ENCODE measurements at regions not wholly inside any gene's neighbourhood (a gene's known extent, or its start where the extent isn't known, plus 50 kb on each side); places are given as distances from the start of the nearest gene placed in this dataset.

DNA sequence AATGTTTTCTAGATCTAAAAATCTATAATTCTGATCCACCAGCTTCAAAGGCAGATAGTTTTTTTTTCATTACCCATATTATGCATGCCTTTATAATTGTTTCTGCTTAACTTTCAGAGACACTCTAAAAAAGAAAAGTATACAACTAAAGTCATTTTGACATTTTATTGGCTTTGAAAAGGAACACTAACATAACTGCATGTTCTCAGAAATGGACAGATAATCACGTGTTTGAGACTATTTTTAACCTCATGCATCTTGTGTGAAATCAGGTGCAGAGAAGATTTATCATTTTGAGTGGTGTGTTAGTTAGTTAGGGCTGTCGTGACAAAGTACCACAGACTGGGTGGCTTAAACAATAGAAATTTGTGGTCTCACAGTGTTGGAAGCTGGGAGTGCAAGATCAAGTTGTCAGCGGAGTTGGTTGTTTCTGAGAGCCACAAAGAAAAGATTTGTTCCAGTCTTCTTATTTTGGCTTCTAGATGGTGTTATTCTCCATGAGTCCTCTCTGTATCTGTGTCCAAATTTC is 841.4 kb upstream of the LRATD1 start:
- Histone ChIP-seq H2BK5ac (ENCODE audit: insufficient read length, low read length) (no peak overlapping the region), H2AK5ac (ENCODE audit: insufficient read length, low read length) (no peak overlapping the region), H3K27me3 (ENCODE audit: insufficient read depth, low read length) (no peaks in the 10 kb centered on the region), H3K23me2 (ENCODE audit: insufficient read length, low read depth, low read length, poor library complexity, severe bottlenecking) (no peaks in the 10 kb centered on the region), H4K20me1 (ENCODE audit: control insufficient read depth, insufficient read depth, insufficient read length) (no peaks in the 10 kb centered on the region), H3K79me1 (ENCODE audit: insufficient read depth, low read depth, low read length, poor library complexity, severe bottlenecking) (no peaks in the 10 kb centered on the region), H3K4me1 (ENCODE audit: insufficient read depth, low read length) (no peaks in the 10 kb centered on the region), H3K9ac (ENCODE audit: extremely low read depth, insufficient read length, low read length) (no peak overlapping the region), H4K91ac (ENCODE audit: insufficient read length, low read depth, low read length) (no peak overlapping the region), H3T11ph (ENCODE audit: low read length) (no peak overlapping the region), H3K4me2 (ENCODE audit: insufficient read depth, insufficient read length, low read length) (no peak overlapping the region), H3K79me2 (ENCODE audit: insufficient read depth, low read length) (no peaks in the 10 kb centered on the region), H2BK15ac (ENCODE audit: low read depth, low read length) (no peak overlapping the region), H3K14ac (ENCODE audit: insufficient read depth, low read length) (no peak overlapping the region), H3K18ac (ENCODE audit: insufficient read length, low read depth, low read length) (no peak overlapping the region), H2AFZ (ENCODE audit: low read length) (no peak overlapping the region), H4K5ac (ENCODE audit: insufficient read length, low read depth, low read length) (no peak overlapping the region), H3K27ac (ENCODE audit: insufficient read length, low read depth, low read length) (no peak overlapping the region), H2BK12ac (ENCODE audit: insufficient read length, low read depth, low read length) (no peak overlapping the region), H2BK20ac (ENCODE audit: low read depth, low read length, poor library complexity, severe bottlenecking) (no peak overlapping the region), H4K8ac (replicated peaks; ENCODE audit: insufficient read length, low read depth, low read length) (no peak overlapping the region), H2BK120ac (ENCODE audit: low read depth, low read length, poor library complexity, severe bottlenecking) (no peak overlapping the region), H3K9me3 (ENCODE audit: control insufficient read depth, low read depth, low read length) (no peaks in the 10 kb centered on the region), H3K23ac (ENCODE audit: insufficient read length, low read depth, low read length) (no peak overlapping the region), H3K56ac (ENCODE audit: insufficient read length, low read depth, low read length) (no peak overlapping the region), H3K4ac (ENCODE audit: low read depth, low read length) (no peak overlapping the region)
- H3K27ac Mint-ChIP-seq, result no peak overlapping the region
- no peaks in the 10 kb centered on the region for H3K4me1 Mint-ChIP-seq
- no peaks in the 10 kb centered on the region for H3K9me3 Mint-ChIP-seq
- no peak overlapping the region for H3K4me3 Mint-ChIP-seq
- no peak for DNase-seq
- no peaks in the 10 kb centered on the region for H3K36me3 Mint-ChIP-seq (ENCODE audit: insufficient read depth in 1 of 3, low read depth in 3 of 3)
- no CpG with 5 or more reads among the region's 3 CpGs for WGBS (ENCODE audit: extremely low coverage, insufficient read length, low lambda C conversion rate)
- no peak for TF ChIP-seq CTCF (conservative IDR thresholded peaks at IDR 0.05)
- H3K27me3 Mint-ChIP-seq (ENCODE audit: low read depth), result peaks cover 10% of the 10 kb centered on the region
